HG03066 (cell line): ENCODE measurements at regions not wholly inside any gene's neighbourhood (a gene's known extent, or its start where the extent isn't known, plus 50 kb on each side); places are given as distances from the start of the nearest gene placed in this dataset.

ENCODE experiments used
- ATAC-seq: cut with Tn5 transposase; IDR thresholded peaks from one replicate; pipeline ENCODE4 v1.9.1; 2021; ENCODE audit warnings: low read depth; ENCODE audit not compliant: unreplicated experiment

DNA sequence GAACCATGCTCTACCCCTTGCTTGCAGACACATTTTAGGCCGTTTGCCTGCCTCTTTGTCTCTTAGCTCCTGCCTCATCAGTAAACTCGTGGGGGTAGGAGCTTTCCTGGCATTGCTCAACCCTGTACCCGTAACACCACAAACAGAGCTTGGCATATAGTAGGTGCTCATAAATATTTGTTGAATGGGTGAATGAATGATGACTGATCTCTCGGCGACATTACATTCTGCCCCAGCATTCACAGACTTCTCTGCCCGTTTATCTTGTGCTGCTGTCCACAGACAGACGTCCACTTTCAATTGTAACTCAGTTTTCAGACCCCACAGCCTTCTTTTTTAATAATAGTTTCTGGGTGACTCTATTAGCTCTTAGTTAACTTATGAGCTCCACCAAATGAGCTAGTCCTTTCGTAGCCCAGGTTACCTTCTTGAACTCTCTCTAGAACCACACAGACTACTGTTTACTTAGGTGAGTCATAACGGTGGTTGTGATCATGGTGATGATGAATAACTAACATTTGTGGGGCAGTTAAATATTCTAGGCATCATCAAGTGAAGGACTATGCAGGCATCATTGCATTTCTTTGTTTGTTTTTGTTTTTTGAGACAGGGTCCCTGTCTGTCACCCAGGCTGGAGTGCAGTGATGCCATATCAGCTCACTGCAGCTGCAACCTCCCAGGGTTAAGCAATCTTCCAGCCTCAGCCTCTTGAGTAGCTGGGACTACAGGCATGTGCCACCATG, 188.4 kb downstream of the ADAMTS15 start:
- ATAC-seq = peak; percentile 65

DNA sequence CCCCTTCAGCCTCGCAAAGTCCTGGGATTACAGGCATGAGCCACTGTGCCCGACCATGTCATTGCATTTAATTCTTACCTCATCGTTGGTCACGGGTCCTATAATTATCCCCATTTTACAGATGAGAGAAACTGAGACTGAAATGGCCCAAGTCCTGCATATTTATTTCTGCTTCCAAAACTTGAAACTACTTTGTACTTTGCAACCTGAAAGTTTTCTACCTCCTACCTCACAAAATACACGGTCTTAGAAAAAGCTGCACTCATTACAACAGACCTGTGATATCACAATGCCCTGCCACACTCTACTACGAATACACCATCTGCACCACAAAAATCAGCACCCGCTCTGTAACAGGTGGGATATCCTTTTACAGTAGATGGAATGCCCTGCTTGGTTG, 189.1 kb downstream of the ADAMTS15 start:
- no peak for ATAC-seq

DNA sequence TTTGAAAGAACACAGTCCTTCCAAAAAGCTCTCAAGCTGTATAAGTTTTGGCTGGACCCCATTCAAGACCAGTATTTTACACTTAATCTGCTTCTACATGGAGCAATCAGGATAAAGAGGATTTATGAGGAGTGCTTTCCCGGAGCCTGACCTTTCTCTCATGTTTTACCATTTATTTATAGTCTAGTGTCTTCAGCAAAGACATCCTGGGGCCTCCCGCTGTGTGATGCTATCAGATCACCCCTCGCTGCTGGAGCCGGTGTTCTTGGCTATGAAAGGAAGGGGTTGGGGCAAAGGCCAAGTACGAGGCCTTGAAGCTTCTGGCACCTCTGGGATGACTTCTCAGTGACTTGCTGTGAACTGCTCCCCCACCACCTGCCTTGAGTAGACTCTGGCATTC, 189.6 kb downstream of the ADAMTS15 start:
- no peak for ATAC-seq

- ATAC-seq = no peak
Measured at GRCh38 chr11:130638624-130639023, 190.2 kb downstream of the ADAMTS15 start.

- no peak for ATAC-seq
Measured at GRCh38 chr11:130639369-130639768, 190.9 kb downstream of the ADAMTS15 start.

DNA sequence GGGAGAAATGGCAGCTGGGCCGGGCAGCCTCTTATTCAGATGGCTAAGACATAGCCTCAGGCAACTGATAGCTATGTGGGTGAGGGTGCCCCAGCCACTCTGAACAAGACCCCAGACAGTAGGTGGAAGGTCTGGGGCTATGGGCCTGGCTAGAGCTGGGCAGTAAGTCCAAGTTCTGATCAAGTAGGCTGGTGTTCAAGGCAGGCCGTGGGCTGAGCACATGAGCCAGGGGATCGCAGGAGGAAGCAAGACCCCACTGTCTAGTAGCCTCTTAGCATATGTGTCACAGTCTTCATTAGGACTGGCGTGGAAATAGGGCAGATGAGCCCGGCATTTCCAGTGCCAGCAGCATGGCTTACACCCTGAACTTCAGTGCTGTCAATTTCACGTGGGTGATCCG, 192.1 kb downstream of the ADAMTS15 start:
- no peak for ATAC-seq

DNA sequence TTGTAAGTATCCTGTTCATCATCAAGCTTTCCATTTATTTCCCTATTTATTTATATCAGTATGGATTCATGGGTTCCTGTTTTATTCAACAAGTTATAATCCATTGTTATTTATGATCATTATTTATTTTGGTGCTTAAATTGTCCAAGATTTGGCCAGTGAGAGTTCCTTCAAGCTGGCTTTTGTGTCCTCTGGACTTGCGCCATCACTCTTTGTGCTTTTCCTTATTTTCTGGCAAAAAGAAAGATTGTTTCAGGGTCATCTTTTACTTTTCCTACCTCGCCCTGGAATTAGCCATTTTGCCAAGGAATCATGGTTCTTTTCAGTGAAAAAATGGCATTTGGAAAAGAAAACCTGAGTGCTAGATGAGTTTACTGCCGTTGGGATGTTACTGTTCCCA, 193.4 kb downstream of the ADAMTS15 start:
- ATAC-seq = no peak

DNA sequence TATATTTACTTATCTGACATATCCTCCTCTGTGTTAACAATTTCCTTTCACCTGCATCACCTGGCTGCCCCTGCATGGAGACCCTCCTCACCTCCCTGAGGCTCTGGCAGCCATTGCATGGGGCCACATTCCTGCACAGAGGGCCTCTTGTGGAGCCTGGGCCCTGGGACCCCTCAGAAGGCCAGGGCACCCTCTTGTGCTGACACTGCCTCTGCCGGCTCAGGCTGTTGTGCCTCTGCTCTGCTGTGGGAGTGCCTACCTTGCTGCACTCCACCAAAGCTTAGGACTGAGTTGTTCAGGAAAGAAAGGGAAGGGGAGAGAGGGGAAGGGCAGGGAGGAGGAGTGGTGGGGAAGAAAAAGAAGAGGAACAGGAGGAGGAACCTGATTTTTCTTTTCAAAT, 194.5 kb downstream of the ADAMTS15 start:
- ATAC-seq = no peak

GRCh38 chr11:130644187-130644586, 195.7 kb downstream of the ADAMTS15 start:
- no peak for ATAC-seq

GRCh38 chr11:130645164-130645842, 196.9 kb downstream of the ADAMTS15 start:
- no peak for ATAC-seq

DNA sequence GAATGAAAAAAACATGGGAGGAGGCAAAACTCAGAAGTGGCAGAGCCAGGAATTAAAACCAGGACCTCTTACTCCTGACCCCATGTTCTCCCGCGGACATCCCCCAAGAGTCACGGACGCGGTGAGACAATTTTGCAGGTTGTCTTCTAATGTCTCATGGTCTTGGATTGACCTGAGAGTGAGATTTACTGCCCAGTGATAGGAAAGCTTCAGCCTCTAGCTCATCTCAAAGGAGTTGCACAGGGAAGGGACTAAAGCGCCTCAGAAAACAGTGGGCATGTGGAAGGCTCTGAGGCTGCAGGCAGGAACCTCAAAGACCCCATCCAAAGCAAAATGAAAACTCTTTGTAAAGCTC, 197.4 kb downstream of the ADAMTS15 start:
- ATAC-seq = no peak

DNA sequence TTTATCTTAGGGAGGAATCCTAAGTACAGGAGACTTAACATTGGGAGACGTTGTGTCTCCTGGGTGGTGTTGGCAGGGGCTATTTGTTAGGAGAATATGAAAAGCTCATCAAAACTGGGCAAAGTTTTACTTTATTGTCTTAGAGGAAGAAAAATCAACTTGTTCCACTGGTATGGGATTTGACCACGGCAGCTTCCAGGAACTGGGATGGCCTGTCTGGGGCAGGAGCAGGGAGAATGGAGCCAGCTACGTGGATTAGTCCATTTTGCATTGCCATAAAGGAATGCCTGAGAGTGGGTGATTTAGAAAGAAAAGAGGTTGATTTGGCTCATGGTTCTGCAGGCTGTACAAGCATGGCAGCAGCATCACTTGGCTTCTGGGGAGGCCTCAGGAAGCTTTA, 198.4 kb downstream of the ADAMTS15 start:
- no peak for ATAC-seq

GRCh38 chr11:130647371-130647770, 198.9 kb downstream of the ADAMTS15 start:
- ATAC-seq = no peak

- ATAC-seq = no peak
Measured at GRCh38 chr11:130649801-130650200, 201.4 kb downstream of the ADAMTS15 start.

GRCh38 chr11:130650456-130651030, 202.1 kb downstream of the ADAMTS15 start:
- no peak for ATAC-seq

GRCh38 chr11:130651066-130651855, 202.8 kb downstream of the ADAMTS15 start:
- no peak for ATAC-seq

- ATAC-seq = no peak
Measured at GRCh38 chr11:130652671-130653335, 204.4 kb downstream of the ADAMTS15 start.

- ATAC-seq = no peak
Measured at GRCh38 chr11:130653838-130654636, 205.6 kb downstream of the ADAMTS15 start.

DNA sequence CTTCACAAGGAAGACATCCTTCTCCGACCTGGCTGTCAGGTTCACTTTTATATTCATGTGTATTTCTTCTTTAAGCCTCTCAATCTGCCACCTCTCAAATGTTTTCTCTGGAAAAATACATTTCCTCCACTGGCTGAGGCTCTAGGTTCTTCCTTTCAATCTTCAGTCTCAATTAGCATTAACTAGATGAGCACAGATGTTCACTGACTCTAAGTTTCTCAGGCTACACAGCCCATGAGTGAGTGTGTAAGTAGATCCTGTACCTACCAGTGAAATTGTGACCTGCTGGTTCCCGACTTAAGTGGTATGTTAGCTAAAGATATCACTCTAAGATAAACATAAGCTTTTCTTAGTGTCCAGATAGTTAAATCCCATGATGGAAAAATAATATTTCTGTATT, 206.9 kb downstream of the ADAMTS15 start:
- no peak for ATAC-seq

GRCh38 chr11:130666781-130667251, 218.4 kb downstream of the ADAMTS15 start:
- no peak for ATAC-seq
